ENCODE measurements at regions not wholly inside any gene's neighbourhood (a gene's known extent, or its start where the extent isn't known, plus 50 kb on each side); places are given as distances from the start of the nearest gene placed in this dataset.
"Not testable (repeated sequence)": the region's sequence is repeated elsewhere in the genome, so short reads cannot be mapped to it uniquely, and the experiment has no call there.

DNA sequence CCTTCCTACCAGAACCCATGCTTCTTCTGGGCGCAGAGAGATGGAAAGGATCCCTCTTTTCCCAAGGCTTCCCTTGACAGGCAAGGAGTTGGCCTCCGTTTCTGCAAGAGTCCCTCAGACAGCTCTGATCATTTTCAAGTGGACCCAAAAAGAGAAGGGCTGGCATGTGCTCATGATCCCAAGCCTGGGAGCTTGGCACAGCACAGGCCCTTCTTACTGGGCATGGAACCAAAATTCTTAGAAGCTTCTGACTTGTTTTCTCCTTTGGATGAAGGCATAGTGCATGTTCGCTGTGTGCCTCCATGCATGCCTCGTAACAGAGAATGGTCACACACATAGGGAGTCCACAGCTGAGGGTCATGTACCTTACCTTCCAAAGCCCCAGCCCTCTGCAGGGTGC, 449.6 kb downstream of the MIAT start:
- no peaks in the 10 kb centered on the region for H3K36me3 Mint-ChIP-seq (ENCODE audit: insufficient read depth)
- no peaks in the 10 kb centered on the region for H3K9me3 Mint-ChIP-seq (ENCODE audit: low read depth)
- H3K27ac Mint-ChIP-seq = no peak overlapping the region
- no peak overlapping the region for H3K4me3 Mint-ChIP-seq (ENCODE audit: low read depth)
- TF ChIP-seq CTCF (IDR thresholded peaks at IDR 0.05; ENCODE audit: unreplicated experiment) = no peak
- H3K4me1 Mint-ChIP-seq (ENCODE audit: low read depth) = peaks cover 18% of the 10 kb centered on the region
- DNase-seq (ENCODE audit: low spot score, unreplicated experiment) = no peak
- peaks cover 31% of the 10 kb centered on the region for H3K27me3 Mint-ChIP-seq

DNA sequence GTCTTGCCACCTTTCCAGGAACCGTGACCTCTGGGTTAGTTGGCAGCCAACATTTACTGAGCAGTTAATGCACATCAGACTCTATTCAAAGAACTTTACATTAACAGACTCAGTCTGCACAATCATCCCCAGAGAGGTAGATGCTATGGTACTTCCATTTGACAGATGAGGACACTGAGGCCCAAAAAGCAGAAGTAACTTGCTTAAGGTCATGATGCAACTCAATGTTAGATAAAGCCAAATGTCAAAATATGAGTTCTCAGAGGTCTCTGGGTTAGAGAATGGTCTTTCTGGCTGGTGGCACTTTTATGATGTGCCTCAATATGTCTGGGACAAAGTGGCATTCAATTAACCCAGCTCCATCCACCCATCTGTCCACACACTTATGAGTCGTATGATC, 450.0 kb downstream of the MIAT start:
- Mint-ChIP-seq H3K9me3 (ENCODE audit: low read depth) (no peaks in the 10 kb centered on the region), H3K36me3 (ENCODE audit: insufficient read depth) (no peaks in the 10 kb centered on the region)

DNA sequence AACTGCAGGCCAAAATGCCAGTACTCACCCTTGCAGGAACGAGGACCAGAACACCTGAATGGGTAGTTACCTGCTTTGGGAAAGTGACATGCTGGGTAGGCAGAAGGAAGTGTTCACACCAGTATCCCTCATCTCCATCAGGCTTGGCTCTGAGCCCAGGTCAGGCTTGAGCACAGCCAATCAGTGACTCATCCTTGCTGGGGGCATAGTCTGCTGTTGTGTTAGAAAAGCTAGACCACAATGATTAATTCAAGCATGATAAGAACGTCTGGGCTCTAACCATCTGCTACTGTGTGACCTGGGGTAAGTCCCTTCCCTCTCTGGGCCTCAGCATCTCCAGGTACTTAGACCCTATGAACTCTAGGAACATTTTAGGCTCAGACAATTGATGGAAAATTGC, 450.4 kb downstream of the MIAT start:
- Mint-ChIP-seq H3K27ac (no peak overlapping the region), H3K4me1 (ENCODE audit: low read depth) (peaks cover 20% of the 10 kb centered on the region), H3K4me3 (ENCODE audit: low read depth) (no peak overlapping the region), H3K27me3 (peaks cover 25% of the 10 kb centered on the region), H3K9me3 (ENCODE audit: low read depth) (no peaks in the 10 kb centered on the region), H3K36me3 (ENCODE audit: insufficient read depth) (no peaks in the 10 kb centered on the region)
- DNase-seq (ENCODE audit: low spot score, unreplicated experiment) = no peak
- no peak for TF ChIP-seq CTCF (IDR thresholded peaks at IDR 0.05; ENCODE audit: unreplicated experiment)

More for the DNA sequence above, 450.0 kb downstream of the MIAT start:
- Mint-ChIP-seq H3K27me3 (peaks cover 29% of the 10 kb centered on the region), H3K4me1 (ENCODE audit: low read depth) (peaks cover 19% of the 10 kb centered on the region), H3K4me3 (ENCODE audit: low read depth) (no peak overlapping the region), H3K27ac (no peak overlapping the region)
- no peak for TF ChIP-seq CTCF (IDR thresholded peaks at IDR 0.05; ENCODE audit: unreplicated experiment)
- DNase-seq (ENCODE audit: low spot score, unreplicated experiment) = no peak

DNA sequence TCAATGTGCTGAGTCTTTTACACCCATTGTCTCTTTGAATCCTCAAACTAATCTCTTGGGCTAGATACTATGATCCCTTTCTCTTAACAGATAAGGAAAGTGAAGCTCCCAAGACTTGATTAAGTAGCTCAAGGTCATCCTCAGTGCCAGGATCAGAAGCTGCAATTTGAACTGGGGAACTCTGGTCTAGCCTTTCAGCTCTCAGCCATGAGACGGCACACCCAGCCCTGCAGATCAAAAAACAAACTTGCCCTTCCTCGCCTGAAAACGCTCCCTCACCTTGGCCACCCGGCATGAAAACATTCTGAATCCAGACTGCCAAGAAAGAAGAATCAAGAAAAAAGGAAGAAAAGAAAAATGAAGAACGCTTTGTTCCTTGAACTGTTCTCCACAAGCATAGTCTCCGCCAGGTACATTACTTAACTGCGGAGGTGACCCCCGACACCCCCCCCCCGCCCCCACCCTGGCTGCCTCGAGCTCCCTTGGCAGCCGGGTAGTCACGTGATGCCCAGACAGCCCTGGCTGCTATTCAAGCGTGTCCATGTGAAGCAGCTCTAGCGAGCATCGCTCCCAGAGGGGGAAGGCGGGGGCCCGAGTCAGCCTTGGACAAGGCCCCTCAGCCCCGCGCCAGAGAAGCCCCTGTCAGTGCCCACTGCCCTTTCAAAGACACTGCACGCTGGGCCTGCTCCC, 451.2 kb downstream of the MIAT start:
- Mint-ChIP-seq H3K27ac (no peak overlapping the region), H3K36me3 (ENCODE audit: insufficient read depth) (no peaks in the 10 kb centered on the region), H3K9me3 (ENCODE audit: low read depth) (no peaks in the 10 kb centered on the region), H3K27me3 (peaks cover 17% of the 10 kb centered on the region), H3K4me1 (ENCODE audit: low read depth) (peaks cover 27% of the 10 kb centered on the region), H3K4me3 (ENCODE audit: low read depth) (no peak overlapping the region)
- DNase-seq (ENCODE audit: low spot score, unreplicated experiment) = no peak
- TF ChIP-seq CTCF (IDR thresholded peaks at IDR 0.05; ENCODE audit: unreplicated experiment) = no peak

DNA sequence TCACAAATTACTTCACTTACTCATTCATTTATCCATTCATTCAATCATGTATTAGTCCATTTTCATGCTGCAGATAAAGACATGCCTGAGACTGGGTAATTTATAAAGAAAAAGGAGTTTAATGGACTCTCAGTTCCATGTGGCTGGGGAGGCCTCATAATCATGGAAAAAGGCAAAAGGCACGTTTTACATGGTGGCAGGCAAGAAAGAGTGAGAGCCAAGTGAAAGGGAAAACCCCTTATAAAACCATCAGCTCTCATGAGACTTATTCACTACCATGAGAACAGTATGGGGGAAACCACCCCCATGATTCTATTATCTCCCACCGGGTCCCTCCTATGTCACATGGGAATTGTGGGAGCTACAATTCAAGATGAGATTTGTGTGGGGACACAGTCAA, 452.0 kb downstream of the MIAT start:
- peaks cover 12% of the 10 kb centered on the region for H3K27me3 Mint-ChIP-seq
- H3K27ac Mint-ChIP-seq = not testable (repeated sequence)
- peaks cover 27% of the 10 kb centered on the region for H3K4me1 Mint-ChIP-seq (ENCODE audit: low read depth)

More for the DNA sequence above, 452.0 kb downstream of the MIAT start:
- DNase-seq (ENCODE audit: low spot score, unreplicated experiment); H3K36me3 Mint-ChIP-seq (ENCODE audit: insufficient read depth); H3K9me3 Mint-ChIP-seq (ENCODE audit: low read depth); H3K4me3 Mint-ChIP-seq (ENCODE audit: low read depth): not testable (repeated sequence)

All from progenitor cell of endocrine pancreas (in vitro differentiated cells).